Mammary epithelial cell (primary cell): ENCODE measurements at regions not wholly inside any gene's neighbourhood (a gene's known extent, or its start where the extent isn't known, plus 50 kb on each side); places are given as distances from the start of the nearest gene placed in this dataset.

Experiments used
- EZH2 ChIP-seq: IDR thresholded peaks from 2 replicates; pipeline ENCODE4 v1.6.1; 2012; ENCODE audit warnings: low read length, inconsistent platforms, borderline replicate concordance
- TF ChIP-seq, protein P1 (sequence below), 2 donors: IDR thresholded peaks in 1 of 2; conservative IDR thresholded peaks in 1 of 2; 2 replicates each; pipeline ENCODE4 v1.5.1; 2011 to 2012; ENCODE audit warnings: inconsistent platforms in 2 of 2, low read length in 2 of 2, mild to moderate bottlenecking in 2 of 2, control low read depth in 1 of 2, low read depth in 1 of 2; ENCODE audit not compliant: insufficient read depth in 1 of 2; ENCODE audit errors: extremely low read depth in 1 of 2

- TF ChIP-seq, protein P1, sequence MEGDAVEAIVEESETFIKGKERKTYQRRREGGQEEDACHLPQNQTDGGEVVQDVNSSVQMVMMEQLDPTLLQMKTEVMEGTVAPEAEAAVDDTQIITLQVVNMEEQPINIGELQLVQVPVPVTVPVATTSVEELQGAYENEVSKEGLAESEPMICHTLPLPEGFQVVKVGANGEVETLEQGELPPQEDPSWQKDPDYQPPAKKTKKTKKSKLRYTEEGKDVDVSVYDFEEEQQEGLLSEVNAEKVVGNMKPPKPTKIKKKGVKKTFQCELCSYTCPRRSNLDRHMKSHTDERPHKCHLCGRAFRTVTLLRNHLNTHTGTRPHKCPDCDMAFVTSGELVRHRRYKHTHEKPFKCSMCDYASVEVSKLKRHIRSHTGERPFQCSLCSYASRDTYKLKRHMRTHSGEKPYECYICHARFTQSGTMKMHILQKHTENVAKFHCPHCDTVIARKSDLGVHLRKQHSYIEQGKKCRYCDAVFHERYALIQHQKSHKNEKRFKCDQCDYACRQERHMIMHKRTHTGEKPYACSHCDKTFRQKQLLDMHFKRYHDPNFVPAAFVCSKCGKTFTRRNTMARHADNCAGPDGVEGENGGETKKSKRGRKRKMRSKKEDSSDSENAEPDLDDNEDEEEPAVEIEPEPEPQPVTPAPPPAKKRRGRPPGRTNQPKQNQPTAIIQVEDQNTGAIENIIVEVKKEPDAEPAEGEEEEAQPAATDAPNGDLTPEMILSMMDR (conservative IDR thresholded peaks at IDR 0.05 in 1 of 2, IDR thresholded peaks at IDR 0.05 in 1 of 2; ENCODE audit: extremely low read depth in 1 of 2, insufficient read depth in 1 of 2, low read depth in 1 of 2, low read length in 2 of 2) = no peak
- TF ChIP-seq EZH2 = no peak
Observed at GRCh38 chr17:13106171-13106570, 88.3 kb upstream of the ELAC2 start.
